ENCODE measurements at regions not wholly inside any gene's neighbourhood (a gene's known extent, or its start where the extent isn't known, plus 50 kb on each side); places are given as distances from the start of the nearest gene placed in this dataset.
"Not testable (repeated sequence)": the region's sequence is repeated elsewhere in the genome, so short reads cannot be mapped to it uniquely, and the experiment has no call there.

DNA sequence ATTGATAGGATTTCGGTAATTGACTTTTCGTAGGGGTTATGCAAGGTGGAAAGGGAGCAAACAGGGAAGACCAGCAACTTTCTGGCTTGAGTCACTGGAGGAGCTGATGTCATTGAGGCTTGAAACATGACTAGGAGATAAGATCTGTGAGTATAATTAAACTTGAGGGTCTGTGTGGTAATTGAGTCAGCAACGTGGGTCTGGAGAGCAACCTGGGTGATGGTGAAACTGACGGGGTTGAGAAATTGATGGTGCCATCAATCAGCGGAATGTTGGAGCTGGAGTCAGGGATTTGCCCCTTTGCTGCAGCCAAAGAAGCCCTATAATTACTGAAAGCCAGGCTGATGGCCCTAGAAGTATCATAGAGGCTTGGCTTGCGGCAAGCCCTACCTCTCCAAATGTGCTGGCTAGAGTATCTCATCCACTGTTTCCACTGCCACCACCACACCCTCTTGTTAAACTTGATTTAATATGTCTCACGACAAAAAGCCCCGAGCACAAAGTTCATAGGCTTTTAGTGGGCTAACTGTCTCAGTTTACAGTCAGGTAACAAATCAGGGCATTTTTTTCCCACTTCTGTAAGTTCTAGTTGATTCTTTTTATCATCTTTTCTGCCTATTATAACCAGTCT is 186.9 kb upstream of the ELAC2 start:
- FAIRE-seq, result no peak

DNA sequence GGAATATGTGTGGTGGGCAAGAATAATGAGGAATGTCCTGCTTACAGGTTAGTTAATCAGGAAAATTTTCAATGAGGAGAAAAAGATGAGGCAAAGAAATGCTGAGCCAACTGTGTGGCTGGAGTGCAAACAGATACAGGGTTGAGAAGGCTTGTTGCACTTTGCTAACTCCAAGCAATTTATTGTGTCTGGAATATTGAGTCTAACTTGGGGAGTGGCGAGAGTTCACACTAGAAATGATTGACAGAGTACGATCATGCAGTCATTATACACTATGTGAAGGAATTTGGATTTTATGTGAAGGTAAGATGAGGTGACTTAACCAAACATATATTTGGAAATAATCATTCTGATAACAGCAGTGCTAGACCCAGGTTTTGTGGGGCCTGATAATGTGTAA is 185.0 kb upstream of the ELAC2 start:
- no peak for FAIRE-seq

DNA sequence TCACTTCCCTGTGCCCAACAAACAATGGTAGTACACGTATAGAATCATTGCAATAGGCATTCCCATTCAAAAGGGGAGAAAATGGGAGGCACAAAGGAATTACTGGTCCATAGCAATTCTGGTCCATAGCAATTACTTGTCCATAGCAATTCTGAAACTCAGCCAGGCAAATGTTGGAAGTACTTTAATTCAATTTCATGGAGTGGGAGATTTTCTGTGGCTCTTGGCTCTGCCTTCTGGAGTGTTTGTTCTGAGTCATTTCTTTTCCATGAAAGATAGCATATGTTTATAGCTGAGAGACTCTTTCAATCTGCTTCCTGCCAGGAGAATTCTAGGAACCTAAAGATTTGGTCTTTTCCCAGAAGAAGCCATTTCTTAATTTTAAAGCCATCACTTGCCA is 182.8 kb upstream of the ELAC2 start:
- FAIRE-seq, result no peak

- no peak for FAIRE-seq
Observed at GRCh38 chr17:13199425-13199824, 181.6 kb upstream of the ELAC2 start.

DNA sequence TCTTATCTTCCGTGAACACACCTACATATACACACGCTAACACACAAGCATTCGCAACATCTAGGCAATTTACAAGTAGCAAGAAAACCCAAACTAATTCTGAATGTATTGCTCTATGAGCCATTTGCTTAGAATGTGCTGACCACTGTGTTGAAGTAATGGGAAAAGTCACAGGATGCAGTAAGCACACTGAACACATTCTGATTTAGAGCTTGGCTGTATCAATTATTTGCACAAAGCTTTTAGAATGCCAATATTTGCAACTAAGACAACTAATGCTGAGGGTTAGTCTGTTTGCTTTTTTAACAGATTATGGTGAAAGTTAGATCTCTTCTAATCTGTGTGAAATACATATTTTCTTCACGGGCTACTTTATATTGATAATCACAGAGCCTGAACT is 179.8 kb upstream of the ELAC2 start:
- FAIRE-seq, result no peak

DNA sequence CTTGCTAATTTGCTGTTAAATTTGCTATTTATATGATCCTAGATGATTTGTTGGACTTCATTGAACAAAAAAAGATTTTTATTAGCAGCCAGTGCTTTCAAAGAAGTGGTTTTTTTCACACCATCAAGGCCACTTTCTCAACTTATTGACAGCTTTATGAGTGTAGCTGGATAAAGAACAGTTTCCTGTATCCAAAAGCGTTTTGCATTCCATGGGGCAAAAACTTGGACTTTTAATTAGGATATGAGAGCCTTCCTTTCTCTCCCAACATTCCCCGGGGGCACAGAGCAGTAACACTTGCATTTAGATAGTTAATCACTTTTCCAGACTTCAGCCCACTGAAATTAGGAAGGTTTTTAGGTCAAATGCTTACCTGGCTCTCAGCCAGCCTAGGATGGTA is 177.1 kb upstream of the ELAC2 start:
- FAIRE-seq, result no peak

DNA sequence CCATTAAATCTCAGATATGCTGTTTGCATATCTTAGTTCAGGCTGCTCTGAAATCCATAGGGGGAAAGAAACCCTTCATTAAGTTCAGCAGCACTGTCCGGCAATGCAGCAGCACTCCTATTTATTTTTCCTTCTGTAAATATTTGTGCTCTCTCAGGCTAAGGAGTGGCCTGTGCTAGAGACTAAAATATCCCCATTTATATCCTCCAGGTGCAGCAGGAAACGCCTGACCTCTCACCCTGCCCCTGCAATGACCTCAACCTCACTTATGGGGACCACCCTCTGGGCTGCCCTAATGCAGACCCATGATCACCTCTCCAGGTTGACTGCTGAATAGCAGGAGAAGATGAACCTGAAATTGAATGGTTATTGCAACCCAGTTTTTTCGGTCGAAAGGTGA is 165.0 kb upstream of the ELAC2 start:
- FAIRE-seq, result no peak

GRCh38 chr17:13182450-13182849 is 164.6 kb upstream of the ELAC2 start:
- no peak for FAIRE-seq

DNA sequence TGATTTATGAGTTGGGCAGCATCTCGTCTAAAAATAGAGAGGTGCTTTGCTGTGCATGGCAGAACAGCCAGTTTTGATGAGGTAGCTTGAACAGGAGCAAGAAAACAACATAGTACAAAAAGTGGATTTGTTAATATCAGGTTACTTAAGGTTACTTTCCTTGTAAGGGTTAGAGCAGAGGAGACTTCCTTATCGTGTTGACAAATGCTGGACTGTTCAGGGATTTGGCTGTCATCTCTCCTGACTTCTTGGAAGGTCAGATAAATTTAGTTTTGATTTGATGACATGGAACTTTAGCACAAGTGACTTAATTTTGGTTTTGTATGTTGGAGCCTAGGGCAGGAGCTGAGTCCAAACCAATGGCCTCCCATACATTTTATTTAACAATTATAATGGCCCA is 163.9 kb upstream of the ELAC2 start:
- FAIRE-seq, result no peak

DNA sequence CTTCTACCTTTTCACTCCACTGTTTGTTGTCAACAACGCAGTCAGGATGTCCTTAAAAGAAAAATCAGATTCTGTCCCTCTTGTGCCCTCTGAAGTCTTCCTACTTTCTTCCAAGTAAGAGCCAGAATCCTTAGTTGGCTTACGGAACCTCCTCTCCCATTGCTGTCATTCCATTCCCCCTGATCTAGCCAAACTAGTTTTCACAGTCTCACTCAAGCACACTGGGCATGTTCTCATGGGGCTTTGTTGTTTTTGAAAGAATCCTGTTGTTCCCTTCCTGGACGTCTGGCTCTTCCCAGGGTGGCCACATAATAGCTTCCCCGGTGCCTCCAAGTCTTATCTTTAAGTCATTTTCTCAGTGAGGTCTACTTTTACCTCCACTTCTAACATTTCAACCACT is 158.6 kb upstream of the ELAC2 start:
- FAIRE-seq, result no peak

GRCh38 chr17:13171790-13172189 is 154.0 kb upstream of the ELAC2 start:
- FAIRE-seq, result no peak

DNA sequence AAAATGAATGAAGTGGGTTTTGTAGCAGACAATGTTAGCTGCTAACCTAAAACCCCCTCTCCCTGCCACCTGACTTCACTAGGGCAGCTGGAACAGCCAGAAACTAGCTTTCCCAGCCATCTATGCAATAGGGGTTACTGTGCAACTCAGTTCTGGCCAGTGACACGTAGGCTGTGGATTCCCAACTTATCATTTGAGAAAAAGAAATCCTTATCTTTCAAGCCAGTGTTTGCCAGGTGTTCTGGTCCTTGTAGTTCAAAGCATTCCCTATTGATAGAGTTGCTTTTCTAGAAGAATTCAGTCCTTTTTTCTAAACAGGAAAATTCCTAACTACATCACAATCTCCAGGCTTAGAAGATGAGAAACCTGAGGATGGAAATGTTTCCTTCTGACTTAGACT is 144.5 kb upstream of the ELAC2 start:
- FAIRE-seq, result no peak

DNA sequence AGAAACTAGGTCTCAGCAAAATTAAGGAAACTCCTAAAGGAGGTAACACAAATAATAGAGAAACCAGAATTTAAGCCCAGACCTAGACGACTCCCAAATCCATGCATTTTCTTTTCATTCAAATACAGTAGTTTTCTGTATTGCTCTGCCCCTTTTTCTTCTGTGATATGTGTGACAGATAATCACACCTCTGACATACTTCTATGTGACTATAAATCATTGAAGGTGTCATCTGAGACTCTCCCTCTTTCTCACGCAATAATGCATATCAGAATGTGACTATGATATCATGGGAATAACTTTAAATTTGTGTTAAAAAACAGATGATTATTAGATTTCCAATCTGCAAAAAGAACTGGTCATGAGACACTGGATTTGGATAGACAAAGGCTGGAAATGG is 143.0 kb upstream of the ELAC2 start:
- no peak for FAIRE-seq

DNA sequence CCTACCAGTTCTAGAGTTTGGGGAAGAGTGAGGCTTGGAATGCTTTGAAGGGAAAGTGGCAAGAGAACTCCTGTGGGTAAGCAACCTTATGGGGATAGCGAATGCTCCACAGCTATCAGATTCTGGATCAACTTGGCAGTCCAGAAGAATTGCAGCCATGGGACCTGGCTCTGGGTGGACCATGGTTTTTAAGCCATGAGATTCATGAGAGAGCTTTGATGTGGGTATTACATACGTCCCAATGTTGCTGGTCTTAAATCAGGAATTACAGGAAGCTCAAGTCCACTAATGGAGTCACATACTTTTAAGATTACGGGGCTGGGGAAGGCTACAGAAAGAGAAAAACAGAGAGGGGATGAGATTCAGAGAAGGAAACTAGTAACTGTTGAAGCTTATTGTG is 142.5 kb upstream of the ELAC2 start:
- no peak for FAIRE-seq

DNA sequence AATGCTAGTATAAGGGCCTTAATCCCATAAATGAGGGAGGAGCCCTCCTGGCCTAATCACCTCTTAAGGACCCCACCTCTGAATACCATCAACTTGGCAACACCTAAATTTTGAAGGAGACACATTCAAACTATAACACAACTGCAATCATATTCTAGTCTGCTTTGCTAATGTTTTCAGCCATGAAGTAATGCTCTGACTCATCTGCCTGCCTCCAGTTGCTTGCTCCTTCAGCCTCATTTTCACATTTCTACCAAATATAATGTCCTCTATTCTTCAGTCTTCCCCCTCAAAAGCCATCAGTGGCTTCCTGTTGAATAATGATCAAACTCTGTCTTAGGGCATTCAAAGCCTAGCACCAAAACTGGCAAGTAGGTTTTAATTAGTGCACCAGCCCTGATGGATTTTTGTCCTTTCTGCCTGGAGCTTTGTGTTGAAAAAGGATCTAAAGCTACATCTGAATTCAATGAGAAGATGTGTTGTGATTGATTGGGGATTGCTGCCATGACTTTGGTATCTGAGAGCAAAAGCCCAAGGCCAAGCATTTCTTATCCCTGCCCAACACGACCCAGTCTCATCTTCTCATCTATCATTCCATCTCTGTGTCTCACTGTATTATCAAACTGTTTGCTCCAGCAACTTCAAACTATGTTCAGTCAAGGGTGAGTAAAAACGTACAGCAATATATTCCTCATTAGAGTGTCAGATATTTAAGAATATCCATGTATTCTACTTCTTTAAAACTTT is 140.8 kb upstream of the ELAC2 start:
- FAIRE-seq, result no peak

- no peak for FAIRE-seq
Observed at GRCh38 chr17:13157656-13158055, 139.8 kb upstream of the ELAC2 start.

- FAIRE-seq, result no peak
Observed at GRCh38 chr17:13154930-13155329, 137.1 kb upstream of the ELAC2 start.

- FAIRE-seq, result no peak
Observed at GRCh38 chr17:13154398-13154797, 136.6 kb upstream of the ELAC2 start.

GRCh38 chr17:13153036-13153435 is 135.2 kb upstream of the ELAC2 start:
- no peak for FAIRE-seq

GRCh38 chr17:13152501-13152900 is 134.7 kb upstream of the ELAC2 start:
- no peak for FAIRE-seq

DNA sequence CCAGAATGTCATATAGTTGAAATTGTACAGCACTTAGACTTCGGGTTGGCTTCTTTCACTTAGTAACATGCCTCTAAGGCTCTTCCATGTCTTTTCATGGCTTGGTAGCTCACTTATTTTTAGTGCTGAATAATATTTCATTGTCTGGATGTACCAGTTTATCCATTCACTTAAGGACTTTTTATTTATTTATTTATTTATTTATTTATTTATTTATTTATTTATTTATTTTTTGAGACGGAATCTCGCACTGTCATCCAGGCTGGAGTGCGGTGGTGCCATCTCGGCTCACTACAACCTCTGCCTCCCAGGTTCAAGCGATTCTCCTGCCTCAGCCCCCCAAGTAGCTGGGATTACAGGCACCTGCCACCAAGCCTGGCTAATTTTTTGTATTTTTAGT is 132.9 kb upstream of the ELAC2 start:
- not testable (repeated sequence) for FAIRE-seq

GRCh38 chr17:13143001-13143400 is 125.2 kb upstream of the ELAC2 start:
- FAIRE-seq, result no peak

- no peak for FAIRE-seq
Observed at GRCh38 chr17:13140750-13141149, 122.9 kb upstream of the ELAC2 start.

- FAIRE-seq, result no peak
Observed at GRCh38 chr17:13135506-13135905, 117.7 kb upstream of the ELAC2 start.

DNA sequence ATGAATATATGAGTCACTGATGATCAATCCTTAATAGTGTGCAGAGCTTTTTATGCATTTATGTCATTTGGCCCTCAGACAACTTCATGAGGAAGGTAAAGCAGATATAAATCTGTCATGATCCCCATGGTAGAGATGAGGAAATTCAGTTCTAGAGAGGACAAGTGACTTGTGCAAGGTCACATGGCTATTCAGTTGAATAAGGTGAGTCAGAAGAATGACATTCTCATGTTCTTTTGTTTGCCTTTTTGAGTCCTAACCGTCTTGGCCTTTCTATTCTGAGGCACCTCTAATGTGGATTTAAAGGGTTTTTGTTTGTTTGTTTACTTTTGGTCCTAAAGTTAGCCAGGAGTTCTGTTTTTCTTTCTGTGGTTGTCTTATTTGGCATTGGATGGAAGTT is 116.2 kb upstream of the ELAC2 start:
- no peak for FAIRE-seq

Data from islet of Langerhans (tissue), 1 donor.